Stimulated activated CD4-positive, alpha-beta T cell treated with anti-CD3 and anti-CD28 coated beads, Interleukin-4, amount 100 ng/mL, for 24 hours (primary cell): ENCODE measurements at regions not wholly inside any gene's neighbourhood (a gene's known extent, or its start where the extent isn't known, plus 50 kb on each side); places are given as distances from the start of the nearest gene placed in this dataset.
A peak's percentile ranks its signal among the peaks of the same experiment; 100 is the strongest.

ENCODE experiments used
- DNase-seq: peaks from one replicate; pipeline ENCODE4 v3.0.0-alpha.2; 2020

DNA sequence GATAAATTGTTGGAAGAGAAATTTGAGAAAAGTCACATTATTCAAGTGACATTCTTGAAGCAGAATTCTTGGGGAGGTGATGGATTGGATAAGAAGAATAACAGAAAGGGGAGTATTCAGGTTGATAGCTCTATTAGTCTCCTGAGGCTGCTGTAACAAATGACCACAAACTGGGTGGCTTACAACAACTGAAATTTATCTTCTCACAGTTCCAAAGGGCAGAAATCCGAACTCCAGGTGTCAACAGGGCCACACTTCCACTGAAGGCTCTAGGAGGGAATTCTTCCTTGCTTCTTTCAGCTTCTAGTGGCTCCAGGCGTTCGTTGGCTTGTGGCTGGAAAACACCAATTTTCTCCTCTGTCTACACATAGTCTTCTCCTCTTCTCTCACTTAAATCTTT is 99.8 kb downstream of the TES start:
- DNase-seq, result no peak

DNA sequence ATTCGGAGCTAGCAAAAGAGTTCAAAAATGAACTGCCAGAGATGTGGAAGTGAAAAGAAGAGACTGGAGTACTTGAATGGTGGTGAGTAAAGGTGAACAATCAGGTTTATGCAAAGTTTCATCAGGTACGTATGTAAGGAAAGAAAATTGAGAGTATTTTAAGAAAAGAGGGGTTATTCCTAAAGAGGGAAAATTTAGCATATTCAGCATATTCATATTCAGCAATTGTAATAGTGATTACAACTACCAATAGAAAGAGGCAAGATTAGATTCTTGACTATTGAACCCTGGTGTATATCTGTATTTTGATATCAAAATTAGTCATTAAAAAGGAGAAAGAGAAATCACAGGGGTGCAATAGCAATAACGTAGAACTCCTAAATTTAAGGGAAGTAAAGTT is 100.9 kb downstream of the TES start:
- no peak for DNase-seq

DNA sequence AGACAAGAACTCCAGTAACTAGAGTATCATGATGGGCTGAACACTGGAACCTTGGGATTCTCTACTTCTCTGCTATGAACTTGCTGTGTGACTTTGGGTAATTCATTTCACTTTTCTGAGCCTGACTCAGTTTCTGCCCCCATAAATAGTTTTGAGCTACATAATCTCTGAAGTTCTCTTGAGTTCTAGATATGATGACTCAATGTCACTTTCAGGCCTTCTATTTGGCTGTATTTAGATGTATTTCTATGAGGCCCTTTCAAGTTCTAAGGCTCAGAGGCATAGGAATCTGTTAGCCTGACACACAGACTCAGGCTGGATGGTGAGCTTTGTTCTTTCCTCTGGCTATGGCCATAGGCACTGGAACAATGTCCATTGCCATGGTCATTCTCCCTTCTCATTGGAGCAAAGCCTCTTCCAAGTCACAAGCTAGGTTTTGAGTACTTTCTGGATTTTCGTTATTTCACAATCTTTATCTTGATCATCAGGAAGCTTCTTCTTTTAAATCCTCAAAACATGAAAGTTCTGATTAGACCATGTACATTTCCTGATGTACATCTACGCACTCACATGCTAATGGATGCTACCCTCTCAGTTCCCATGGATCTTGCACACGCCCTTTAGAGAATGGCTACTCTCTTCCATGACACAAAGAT is 101.6 kb downstream of the TES start:
- DNase-seq, result no peak

DNA sequence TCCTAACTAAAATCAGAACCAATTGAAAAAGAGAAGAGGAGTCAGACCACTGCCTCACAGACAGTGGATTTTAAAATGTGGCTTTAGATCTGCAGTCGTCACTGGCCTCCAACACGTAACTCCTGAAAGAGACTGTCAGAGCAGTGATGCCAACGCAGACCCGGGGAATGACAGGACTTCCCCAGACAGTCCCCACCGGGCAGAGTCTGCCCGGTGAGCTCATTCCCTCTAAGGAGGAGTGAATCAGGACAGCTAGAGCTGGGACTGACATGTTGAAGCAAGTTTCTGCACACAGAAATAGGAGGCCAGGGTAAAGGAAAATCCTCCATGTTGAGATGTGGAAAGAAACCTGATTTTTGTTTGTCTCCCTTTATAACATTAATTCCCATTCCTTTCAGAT is 105.0 kb downstream of the TES start:
- no peak for DNase-seq

DNA sequence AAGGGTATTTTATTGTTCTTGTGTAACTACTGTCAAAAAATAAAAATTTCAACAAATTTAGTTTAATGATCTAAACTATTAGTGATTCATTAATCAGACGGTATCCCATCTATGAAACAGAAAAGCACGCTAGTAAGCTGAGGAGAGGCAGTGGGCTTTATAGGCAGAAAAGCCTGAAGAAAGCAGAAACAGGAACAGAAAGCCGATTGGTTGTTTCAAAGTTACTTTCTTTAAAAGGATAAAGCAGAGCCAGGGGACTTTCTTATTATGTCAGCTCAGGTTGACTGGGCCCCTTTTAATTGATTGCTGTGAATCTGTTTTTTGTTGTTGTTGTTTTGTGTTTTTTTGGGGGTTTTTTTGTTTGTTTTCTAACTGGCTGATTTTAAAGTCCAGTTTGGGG is 105.5 kb downstream of the TES start:
- no peak for DNase-seq

DNA sequence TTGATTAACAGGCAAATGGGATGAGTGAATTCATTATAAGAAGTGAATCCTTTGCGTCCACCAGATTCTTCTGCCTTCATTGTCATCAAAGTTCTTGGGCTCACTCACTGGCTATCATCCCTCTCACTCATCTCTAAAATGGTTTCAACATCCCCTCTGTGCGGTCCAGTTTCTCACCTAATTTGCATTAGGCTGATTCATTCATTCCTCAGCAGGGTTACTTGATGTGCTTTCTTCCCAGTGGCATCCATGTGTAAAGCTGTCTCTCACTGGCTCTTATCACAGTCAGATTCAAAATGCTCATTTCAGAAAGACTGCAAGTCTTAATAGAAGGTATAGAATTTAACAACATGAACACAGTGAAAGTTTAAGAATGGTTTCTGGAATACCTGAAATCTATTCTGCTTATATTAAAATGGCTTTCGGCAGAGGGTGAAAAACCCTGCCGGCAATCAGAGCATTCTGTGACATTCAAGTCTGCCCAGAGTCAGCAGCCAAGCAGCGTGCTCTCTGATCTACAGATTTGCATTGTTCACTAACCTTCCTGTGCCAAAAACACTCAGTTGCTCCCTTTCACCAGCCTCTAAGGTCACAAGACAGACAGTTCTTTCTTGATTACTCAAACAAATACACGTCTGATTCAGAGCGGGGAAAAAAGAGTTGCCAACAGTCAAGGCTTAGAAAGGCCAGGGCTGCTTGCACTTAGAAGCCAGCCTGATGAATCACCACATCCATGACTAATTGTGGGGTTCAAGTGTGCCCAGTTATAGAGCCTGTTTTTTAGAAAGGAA is 106.7 kb downstream of the TES start:
- peak; percentile 46 for DNase-seq

DNA sequence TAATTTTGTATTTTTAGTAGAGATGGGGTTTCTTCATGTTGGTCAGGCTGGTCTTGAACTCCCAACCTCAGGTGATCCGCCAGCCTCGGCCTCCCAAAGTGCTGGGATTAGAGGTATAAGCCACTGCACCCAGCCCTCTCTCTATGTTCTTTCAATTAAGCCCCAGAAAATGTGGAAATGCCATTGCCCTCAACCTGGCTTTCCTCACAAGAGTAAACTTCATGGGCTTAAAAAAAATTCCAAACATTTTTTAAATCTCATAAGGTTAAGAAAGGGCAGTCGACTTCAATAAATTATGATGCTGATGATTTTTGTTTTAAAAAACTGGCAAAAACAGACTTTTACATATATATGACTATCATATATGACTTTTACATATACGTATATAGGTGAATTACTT is 107.6 kb downstream of the TES start:
- DNase-seq, result no peak

DNA sequence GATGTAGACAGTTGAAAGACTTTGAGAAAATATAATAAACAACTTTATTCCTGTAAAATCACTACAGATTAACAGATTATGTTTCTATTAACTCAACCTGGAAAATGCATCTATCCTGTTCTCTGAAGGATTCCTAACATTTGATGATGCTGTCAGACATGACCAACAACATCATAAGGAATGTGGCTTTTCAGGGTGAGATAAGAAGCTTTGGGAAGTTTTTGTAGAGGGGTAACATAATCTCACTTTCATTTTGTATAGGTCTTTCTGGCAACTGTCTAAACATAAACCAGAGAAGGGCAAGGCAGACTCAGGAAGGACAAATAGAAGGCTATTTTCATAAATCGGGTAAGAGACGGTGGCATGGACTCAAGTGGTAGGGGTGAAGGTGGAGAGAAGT is 112.2 kb downstream of the TES start:
- DNase-seq, result no peak

DNA sequence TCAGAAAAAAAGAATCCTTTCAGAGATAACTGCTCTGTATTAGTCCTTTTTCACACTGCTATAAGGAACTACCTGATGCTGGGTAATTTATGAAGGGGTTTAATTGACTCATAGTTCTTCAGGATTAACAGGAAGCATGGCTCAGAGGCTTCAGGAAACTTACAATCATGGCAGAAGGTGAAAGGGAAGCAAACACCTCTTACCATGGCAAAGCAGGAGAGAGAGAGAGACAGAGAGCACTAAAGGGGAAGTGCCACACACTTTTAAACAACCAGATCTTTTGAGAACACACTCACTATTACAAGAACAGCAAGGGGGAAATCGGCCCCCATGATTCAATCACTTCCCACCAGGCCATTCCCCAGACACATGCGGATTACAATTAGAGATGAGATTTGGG is 114.2 kb downstream of the TES start:
- DNase-seq, result no peak

DNA sequence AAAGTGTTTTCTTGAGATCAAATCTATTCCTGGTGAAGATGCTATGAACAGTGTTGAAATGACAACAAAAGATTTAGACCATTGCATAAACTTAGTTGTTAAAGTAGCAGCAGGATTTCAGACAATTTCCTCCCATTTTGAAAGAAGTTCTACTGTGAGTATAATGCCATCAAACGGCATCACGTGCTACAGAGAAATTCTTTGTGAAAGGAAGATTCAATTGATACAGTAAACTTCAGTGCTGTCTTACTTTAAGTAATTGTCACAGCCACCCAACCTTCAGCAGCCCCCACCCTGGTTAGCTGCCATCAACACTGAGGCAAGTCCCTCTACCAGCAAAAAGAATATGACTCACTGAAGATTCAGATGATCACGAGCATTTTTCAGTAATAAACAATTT is 115.2 kb downstream of the TES start:
- no peak for DNase-seq

DNA sequence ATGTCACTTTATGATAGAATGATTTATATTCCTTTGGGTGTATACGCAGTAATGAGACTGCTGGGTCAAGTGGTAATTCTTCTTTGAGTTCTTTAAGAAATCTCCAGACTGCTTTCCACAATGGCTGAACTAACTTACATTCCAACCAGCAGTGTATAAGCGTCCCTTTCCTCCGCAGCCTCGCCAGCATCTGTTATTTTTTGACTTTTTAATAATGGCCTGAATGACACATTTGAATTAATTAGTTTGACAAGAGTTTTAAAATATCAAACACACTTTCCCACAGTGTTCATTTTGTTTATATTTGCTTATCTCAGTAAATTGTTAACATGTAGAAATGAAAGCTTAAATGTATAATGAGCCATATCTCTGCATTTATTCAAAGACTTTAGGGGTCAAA is 116.8 kb downstream of the TES start:
- no peak for DNase-seq

DNA sequence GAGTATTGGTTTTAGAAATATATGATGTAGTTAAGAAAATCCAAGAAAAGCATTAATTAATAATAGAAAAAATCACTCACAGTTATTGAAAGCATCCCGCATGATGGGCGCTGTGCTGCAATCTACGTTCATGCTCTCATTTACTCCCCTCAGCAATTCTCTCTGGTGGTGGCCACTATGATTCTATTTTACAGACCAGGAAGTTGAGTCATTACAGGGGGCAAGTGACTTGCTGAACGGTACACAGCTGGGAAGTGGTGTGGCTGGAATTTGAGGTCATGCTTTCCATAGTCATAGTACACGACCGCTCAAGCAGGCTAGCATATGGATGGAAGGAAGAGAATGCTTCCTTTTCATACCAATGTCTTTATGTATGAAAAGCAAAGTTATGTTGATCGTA is 117.4 kb downstream of the TES start:
- DNase-seq, result no peak

DNA sequence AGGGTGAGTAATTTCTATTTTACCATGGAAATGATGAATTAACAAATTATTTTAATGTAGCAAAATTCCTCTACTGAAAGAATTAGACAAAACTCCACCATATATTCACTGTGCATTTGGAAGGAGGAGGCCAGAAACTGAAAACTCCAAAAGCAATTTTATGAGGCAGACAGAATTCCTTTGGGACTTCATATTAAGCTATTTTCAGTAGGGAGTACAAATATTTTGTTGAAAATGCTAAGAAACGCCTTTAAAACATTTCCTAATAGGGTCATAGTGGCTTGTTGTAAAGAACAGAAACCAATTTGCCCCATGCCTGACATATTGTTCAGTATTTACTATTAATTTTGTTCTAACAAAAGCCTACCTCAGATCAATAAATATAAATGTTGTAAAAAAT is 117.8 kb downstream of the TES start:
- no peak for DNase-seq

DNA sequence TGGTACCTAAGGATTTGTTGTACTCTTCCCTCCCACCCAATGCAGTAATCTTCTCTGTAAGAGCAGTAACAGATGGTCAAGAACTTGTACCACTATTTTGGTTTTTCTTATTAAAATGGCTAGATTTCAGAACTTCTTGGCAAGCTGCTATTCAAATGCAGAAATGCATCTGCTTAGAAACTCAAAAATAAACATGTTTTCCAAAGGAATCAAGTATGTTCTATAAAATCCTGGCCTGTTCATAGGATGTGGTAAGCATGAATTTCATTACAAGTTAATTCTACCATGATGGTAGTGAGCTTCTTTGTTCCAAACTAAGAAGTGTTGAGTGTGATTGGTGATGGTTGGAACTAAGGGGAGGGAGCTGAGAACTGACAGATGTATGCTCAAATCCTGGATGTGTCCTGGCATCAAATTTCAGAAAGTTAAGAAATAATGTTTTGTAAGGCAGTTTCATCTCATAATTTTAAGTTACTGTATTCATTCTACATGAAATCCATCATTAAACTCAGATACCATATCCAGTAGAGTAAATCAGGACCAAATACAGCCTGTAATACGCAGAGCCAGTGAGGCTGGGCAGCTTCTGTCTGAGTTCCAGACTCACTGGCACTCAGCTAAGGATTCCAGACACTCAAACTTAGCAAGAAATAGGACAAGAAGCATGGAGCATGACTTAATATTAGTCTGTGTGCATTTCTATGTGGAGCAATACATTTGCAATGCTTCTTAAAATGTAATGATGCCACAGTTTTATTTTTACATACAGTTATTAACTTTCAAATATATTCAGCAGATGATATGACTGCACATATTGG is 119.6 kb downstream of the TES start:
- no peak for DNase-seq

DNA sequence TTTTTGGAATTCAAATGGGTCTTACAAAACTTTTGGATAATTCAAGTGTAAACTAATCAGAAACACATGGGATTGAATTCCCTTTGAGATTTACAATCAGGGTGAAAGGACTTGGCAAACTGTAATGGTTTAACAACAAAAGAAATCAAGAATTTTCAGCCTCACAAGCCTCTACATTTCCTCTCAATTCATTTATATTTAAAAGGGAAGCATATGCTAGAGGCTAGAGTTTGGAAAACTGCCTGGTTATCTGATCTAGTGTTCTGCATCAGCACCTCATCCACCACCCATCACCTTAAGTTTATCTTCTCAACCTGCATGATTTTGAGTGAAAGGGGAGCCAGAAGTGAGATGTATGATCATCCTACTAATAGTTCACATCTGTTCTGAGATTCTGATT is 120.7 kb downstream of the TES start:
- no peak for DNase-seq

DNA sequence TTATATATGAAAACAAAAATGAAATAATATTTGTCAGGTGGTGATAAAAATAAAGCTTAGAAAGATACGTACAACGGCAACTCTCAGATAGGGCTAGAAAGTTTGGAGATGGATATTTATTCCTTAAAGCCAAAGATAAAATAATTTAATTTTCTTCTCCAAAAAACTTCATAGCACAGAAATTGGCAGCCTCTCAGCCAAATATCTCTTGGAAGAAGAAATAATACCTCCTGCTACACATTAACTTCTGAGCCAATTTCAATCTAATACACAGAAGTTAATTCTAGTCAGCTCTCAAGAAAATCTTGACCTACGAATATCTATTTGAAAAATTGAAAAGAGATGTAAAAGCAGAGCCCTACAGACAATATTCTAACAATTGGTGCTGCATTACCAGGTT is 122.4 kb downstream of the TES start:
- DNase-seq, result no peak

DNA sequence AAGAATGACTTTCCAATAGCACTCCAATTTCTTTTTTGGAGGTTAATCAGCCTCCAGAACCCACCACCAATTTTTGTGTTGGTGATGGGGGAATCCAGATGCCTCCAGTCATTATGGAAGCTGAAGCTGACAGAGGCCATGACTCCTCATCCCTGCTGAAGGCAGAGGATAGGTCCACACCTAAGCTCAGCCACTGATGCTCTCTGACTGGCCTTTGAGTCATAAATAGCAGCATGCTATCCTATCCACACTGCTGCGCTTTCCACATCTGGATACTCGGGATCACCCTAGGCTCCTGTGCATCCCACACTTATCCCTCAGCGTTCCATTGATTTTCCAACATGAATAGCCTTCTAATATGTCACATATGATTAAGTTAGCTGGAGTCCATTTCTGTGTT is 124.2 kb downstream of the TES start:
- DNase-seq, result no peak

DNA sequence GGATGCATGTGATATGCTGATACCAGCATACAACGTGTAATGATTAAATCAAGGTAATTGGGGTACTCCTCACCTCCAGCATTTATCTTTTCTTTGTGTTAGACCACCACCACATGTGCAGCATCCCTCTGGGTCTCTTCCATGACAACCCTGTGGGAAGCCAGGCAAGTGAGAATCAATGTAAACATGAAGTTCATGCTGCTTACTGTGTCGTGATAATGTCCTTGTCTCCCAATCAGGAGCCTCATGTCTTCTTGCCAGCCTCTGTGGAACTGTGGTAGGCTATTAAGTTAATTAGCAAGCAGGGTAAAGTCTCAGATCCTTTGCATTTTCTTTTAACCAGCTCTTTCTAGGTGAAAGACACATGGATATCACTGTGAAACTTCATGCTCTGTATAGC is 126.7 kb downstream of the TES start:
- no peak for DNase-seq

DNA sequence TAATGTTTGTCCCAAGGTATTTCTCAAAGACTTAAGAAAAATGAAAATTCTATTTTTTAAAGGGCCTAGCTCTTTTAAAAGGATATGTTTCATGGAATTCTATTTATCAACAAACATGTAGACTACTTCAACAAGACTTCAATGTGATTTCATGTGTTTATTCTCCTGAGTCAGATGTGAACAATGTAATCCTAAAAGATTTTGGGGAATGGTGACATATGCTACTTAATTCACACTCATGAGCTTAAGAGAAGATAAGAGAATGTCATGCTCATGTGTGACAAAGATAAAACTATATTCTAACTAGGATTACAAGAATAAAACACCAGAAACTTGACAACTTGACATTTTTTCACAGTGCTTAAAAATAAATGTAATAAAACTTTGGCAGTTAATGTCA is 127.5 kb downstream of the TES start:
- no peak for DNase-seq

DNA sequence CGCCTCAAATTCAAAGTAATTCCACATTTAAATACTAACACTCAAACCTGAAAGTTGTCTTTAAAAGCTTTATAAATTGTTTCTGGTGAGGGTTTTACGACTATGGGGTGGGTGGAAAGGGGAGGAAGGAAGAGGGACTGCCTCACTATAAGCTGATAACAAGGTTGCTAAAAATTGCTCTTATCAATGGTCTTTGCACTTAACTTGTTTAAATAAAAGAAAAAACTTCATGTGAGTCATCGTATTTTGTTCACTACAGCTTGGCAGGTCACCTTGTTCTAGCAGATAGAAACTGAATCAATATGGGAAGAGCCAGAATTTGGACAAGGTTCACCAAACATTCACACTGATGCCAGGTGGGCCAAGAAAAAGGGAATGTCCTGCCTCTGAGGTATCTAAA is 129.2 kb downstream of the TES start:
- no peak for DNase-seq

DNA sequence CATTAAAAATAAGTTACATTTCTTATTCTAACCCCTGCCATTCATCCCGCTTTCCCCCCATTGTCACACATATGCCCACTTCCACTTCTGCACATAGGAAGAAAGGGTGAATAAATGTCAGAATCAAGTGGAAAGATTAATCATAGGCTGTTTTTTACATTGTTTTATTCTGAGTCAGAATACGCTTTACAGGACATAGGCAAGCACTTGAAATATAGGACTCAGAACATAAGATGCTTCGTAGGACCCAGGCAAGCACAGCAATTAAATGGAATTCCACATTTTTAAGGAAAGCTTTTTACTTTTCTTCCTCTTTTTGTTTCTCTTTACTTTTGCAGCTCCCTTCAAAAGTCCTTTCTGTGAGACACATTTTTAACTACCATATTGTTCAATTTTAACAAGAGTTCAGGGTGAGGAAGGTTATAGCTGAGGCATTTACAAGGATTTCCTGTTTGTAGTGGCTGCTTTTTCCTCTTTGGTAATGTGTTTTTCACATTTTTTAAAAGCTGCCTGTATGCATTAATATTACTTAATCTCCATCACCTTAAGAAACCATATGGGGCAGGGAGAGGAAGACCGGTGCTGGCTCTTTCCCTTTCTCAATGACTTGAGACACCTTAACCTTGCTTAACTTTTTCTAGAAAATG is 130.0 kb downstream of the TES start:
- DNase-seq, result no peak

DNA sequence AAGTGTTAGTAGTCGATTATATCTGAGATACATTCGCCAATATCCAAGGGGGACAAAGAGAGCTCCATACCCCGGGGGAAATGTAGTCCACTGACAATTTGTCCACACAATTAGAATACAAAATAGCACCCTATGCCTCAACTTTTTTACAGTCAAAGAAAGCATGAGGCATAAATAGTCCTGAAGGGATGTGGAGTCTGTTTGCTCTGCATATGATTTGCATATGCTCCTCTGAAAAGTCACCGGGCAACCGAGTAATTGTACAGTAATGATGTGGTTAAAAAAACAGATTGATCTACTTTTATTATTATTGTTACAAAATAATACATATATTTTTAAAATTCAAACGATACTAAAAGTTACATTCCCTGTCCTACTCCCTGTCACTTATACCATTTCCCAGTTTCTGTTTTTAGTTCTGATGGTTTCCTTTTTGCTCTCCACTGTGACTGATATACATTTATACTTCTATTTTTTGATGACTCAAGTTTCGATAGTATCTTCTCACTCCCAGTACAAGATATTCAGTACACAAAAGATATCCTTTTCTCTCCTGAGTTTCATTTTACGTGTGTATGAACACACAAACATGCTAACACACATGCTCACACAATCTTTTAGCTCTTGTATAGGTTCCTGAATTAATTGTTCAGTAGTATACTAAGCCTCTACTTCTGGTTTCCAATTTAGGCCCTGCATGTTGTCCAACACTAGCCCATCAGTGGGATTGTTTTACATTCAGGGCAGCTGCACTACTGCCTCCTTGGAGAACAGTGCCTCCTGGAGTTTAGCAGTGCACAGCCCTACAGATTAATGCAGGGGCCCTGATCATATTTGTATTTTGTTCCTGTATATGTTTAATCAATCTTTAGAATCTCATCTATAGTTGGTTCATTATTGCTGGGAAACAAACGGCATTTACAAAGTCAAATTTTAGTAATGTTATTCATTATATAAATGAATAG is 130.9 kb downstream of the TES start:
- DNase-seq, result no peak
